GM21825 (cell line): ENCODE measurements at regions not wholly inside any gene's neighbourhood (a gene's known extent, or its start where the extent isn't known, plus 50 kb on each side); places are given as distances from the start of the nearest gene placed in this dataset.

Experiments
- ATAC-seq: cut with Tn5 transposase; IDR thresholded peaks from one replicate; pipeline ENCODE4 v1.9.1; 2021; ENCODE audit warnings: mild to moderate bottlenecking, moderate library complexity; ENCODE audit not compliant: unreplicated experiment

DNA sequence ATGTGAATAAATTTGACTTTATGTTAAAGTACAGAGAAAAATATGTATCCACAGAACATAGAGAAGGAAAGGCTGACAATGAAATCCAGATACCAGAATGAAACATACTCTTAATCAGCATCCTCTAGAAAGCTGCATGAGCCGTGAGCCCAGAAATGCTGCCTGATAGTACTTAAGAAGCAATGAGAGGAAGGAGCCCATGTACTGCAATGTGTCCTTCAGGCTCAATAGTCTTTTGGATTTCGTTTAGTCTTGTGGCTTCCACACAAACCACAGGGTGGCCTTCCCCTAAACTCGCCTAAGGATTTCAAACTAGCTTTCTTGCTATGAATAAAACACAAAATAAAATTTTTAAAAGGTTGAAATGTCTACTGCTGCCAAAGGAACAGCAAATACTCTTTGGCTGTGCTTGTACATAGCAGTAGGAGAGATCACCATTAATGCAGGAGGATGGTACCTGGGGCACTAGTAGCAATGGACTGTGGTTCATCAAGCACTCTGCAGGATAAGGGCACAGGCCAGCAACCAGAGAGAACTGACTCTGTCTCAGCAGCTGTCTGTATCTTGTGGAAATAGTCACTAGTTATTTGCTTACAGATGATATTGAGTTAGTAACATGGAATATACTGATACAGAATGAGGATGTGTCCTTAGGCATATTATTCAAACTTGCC lies 988.3 kb upstream of the LRFN5 start:
- ATAC-seq: no peak

DNA sequence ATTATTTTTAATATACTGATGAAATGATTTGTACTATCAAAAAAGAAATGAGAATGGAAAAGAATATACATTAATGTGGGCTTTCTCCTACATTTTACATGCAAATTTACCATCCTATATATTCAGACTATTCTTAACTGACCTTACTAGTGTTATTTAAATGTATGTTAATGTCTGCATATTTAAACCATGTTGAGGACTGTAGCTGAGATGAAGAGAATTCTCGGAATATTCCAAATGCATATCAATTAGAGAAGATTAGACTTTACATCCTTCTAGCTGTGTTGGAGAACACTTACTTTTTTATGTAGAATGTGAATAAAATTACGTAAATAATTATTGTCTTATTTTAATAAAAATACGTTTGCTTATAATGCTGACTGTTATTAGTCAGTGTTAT lies 990.1 kb upstream of the LRFN5 start:
- no peak for ATAC-seq

DNA sequence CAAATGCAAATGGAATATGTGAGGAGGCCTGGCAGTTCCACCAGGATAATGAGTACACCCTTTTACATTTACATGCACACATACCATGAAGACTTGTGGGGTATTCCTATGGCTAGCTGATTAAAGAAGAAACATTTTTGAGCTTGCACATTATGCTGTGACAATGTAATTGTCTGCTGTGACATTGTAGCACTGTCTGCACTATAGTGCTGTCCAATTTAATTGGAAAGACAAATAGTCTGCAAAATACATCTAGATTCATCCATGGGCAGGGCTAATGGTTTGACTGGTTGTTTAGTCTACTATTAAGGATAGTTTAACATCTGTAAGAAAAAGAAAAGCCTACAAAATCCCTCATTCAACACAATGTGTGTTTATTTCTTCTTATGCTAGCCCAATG lies 1005.6 kb upstream of the LRFN5 start:
- no peak for ATAC-seq

DNA sequence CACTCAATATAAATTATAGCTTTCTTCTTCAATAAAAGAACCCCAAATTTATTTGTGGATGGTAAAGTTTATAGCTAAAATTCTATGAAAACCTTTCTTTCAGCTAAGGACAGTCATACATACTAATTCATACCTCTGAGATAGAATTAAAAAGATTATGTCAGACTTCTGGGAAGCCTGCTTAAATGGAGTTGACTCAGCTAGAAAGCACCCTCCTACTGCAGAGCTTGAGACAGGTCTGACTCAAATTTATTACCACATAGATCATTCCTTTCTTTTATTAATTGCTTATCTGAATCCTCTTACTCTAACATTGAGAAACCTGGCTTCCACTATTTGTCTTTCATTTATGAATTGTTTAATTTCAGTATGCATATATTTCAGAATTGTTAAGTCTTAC lies 1007.0 kb upstream of the LRFN5 start:
- no peak for ATAC-seq

DNA sequence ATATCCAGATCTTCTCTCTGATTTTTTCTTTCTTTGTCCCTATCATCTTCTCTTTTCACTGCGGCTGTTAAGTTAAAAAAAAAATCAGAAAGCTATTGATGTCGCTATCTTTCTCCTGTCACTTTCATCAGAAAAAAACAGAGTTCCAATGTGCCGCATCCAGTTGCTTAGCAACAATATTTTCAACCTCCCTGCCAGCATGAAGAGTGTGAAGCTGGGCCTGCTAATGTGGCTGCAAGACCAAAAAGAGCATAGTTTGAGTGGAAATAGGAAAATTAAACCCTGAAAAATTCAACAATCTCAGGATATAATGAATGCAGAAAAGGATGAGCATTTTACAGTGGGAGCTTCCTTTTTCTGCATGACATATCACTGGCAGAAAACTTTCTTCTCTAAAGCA lies 1025.4 kb upstream of the LRFN5 start:
- ATAC-seq: no peak

DNA sequence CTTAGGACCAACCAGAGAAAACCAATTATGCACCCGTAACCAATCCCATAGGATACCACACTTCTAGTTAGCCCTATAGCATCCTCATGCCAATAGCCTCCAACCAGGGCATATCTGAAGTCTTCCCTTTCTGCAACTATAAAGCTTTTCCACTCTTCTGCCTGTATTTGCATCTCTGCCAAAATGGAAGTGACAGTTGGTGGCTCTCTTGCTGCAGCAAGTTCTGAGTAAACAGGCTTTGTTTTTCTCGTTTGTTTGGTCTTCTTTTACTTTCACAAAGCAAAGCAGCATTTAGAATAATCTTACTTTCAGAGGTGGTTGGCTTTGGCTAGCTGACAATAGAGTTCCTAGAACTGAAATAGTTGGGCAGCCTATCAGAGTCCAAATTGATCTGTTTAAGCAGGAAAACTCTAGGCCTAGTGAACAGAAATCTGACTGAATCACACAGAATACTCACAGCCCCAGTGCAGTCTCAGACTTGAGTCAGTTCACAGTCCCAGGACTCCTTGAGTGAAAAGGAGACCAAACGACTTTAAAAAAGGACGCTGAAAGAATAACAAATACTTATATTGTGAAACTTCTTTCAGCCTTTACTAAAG lies 1029.7 kb upstream of the LRFN5 start:
- no peak for ATAC-seq

DNA sequence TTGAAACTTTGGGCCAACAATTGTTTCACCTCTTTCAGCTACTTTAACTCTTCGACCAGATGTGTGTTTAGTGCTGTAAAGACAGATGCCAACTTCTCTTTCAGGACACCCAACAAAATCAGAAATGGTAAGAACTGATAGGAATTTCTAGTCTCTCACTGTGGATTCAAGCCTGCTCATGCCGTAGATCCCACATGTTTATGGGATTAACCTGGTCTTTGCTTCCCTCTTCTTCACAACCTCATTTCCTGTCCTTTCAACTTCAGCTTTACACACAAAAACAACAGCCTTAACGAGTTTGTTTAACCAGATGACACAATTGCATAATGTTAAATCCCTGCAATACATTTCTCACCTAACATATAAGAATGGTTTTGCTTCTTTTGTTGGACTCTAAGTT lies 1031.9 kb upstream of the LRFN5 start:
- no peak for ATAC-seq

DNA sequence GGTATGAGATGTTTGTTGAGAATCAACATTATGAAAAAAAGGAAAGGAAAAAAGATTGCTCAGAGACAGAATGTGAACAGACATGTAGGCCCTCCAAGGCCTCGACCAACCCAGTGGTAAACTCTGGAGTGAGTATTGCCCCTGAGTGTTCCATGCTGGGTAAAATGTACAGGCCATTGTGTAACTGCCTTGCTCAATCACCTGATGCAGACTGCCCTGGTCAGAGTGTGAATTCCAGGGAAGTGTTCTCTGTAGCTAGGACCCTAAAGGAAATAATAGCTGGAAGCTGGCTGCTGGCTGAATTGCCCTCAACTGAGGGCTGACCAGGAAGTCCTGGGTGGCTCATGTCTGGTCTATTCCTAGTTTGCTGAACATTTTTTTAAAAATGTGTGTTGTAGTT lies 1081.4 kb upstream of the LRFN5 start:
- no peak for ATAC-seq

DNA sequence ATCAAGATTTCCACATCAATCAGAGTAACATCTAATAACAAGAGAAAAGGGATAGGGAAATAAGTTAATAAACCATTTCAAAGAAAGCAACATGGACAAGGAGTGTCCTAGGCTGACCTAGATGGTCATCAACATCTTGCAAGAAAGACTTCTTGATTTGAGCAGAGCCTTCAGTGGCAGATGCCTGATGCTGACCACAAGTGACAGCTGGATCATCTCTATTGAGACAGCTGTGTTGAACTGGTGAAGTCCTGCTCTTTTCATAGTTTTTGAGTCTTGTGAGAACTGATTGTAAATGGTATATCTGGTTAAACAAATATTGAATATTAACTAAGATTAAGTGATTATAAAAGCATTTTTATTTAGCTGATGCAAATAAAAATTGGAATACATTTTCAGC lies 1083.6 kb upstream of the LRFN5 start:
- no peak for ATAC-seq

DNA sequence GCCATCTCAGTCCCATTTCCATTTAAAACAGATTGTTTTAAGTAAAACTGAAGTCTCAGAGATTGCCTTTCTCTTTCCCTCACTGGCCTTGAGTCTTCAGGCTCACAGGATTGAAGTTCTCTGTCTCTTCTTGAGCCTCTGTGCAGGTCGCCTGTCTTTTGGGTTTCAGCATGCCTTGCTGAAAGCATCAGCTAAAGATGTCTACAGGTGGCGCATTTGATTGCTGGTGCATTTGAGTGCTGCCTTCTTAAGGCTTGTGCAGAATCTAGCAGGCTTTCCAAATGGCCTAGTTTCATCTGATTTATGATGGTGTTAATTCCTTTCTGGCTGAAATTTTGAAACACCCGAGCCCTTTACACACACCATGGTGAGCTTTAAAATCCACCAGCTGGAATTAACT lies 1062.2 kb upstream of the FBXO33 start:
- ATAC-seq: no peak

DNA sequence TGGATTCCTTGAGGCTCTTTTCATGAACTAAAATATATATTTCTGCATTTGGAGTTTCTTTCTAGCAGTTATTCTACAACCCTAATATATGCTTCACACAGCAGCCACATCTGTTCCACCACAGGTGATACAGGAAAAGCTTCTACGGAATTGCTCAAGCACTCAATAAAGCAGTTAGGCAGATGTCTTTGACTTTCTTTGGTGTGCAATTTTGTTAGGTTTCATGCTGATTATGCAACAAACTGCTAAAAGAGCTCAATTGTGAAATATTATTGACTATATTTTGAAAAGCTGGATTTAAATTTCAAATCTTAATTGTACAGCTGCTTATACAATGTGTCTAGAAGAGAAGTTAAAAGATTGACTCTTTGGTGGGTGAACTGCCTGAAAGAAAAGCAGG lies 1055.6 kb upstream of the FBXO33 start:
- no peak for ATAC-seq

DNA sequence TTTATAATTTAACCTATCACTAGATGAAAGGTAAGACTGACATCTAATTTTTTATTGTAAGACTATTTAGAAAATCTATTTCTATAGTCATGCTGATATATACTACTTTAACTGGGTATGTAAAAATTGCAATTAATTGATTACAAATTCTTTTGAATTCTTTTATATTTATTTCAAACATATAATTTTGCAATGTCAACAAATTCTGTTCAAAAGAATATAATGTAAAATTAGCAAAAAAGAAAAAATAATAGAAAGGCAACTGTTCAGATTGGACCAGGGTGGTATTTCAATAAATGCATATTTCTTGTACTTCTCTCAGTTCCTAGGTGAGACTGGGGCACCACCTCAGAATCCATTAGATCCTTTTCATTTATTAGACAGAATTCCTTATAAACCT lies 1053.5 kb upstream of the FBXO33 start:
- ATAC-seq: no peak

DNA sequence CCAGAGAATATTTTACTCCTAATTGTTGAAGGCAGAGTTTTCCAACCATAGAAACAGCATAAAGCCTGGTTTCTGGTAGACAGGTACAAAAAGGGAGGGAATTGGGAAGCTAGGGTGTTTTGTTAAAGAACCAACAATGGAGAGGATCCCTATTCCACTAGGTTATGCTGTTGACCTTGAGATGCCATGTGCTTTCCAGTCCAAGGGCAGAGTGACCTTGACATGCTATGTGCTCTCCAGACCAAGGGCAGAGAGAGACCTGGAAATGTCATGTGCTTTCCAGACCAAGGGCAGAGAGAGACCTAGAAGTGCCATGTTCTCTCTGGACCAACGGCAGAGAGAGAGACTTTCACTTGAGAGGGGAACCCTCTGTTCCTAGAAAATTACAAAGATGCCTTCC lies 1043.8 kb upstream of the FBXO33 start:
- ATAC-seq: no peak

DNA sequence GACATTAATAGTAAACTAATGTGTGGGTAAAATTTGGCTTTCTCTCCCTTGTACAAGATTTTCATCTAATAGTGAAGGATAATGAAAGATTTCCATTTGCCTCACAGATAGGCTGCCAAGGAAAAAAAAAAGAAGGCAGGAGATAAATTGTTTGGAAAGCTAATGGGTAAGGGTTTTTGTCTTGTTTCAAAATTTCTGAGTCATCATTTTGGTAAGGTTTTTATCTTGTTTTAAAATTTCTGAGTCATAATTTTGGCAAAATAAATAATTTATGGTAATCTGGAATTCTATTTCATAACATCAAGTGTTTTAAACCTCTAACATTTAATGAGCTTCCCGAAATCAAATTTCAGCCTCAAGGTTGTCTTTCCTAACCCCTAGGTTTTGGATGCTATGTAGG lies 1035.7 kb upstream of the FBXO33 start:
- no peak for ATAC-seq

DNA sequence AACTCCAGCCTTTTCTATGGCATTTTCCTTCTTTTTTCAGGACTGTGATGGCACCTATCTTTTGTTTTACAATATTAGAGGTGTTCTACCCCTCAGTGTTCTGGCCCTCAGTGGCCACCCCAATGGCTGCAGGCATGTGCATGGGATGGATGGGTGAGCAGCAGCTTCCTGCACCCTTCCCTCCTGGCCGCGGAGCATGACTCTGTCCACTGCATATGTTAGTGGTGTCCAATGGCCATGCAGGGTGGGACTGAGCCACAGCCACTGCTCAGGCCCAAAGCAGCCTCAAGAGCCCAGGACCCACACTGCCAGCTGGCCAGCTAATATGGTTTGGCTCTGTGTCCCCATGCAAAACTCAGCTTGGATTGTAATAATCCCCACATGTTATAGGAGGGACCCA lies 1032.3 kb upstream of the FBXO33 start:
- no peak for ATAC-seq

DNA sequence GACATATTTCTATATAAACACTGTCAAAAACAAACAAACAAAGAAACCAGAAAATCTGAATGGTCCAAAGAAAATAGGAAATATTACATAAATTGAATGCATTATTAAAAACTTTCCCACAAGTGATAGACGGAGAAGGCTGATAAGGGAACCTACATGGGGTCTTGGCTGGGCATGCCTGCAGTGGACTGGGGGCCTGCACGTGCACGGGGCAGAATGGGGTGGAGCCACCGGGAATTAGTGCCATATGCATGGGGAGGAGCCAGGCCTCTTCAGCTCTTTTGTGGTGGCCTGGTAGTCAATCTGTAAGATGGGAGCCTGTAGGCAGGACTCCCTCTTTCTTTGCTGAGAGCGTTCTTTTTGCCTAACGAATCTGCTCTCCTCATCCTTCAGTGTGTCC lies 1031.7 kb upstream of the FBXO33 start:
- ATAC-seq: no peak

DNA sequence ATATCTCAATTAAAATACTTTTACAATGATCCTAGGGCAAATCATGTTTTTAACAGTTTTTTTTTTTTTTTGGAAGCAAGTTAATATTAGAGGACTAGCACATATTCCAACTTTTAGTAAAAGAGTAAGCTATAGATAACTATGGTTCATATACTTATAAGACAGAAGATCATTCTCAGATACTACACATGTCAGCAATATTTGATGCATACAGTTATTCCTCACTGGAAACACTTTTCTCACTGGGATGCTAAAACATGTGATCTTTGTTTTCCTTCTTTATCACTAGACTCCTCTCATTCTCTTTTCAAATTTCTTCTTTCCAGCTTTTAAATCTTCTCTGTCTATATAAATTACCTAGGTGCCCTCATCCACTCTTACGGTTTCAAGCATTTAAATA lies 1020.4 kb upstream of the FBXO33 start:
- no peak for ATAC-seq

DNA sequence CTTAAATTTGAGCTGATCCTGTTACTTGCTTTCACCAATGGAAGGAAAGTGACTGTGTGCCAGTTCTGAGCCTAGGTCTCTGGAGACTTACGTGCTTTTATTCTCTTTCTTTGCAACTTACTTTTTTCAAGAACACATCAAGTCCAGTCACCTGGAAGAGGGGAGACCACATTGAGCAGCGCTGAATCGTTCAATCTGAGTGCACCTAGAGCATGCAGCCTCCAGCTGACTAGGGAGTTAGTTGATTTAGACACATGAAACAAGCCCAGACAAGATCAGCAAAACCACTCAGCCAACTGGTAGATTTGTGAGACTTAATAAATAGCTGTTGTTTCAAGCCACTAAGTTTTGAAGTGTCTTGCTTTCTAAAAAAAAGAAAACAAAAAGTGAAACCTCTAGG lies 1014.8 kb upstream of the FBXO33 start:
- no peak for ATAC-seq

DNA sequence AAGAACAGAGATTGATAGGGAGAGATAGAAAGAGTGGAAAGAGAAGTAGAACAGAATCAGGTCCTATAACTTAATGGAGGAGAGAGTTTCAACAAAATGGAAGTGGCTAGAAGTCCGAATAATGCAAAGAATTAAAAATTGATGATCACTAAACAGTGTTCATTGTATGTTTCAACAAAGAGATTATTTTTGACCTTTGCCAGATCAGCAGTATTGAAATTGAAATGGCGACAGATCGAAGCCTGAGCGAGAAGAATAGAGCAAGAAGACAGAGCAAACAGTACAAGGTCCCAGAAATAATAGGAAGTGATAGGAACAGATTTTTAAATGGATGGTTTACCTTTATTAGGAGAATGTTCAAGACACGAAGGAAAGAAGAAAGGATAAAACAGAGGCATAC lies 1012.8 kb upstream of the FBXO33 start:
- ATAC-seq: no peak

DNA sequence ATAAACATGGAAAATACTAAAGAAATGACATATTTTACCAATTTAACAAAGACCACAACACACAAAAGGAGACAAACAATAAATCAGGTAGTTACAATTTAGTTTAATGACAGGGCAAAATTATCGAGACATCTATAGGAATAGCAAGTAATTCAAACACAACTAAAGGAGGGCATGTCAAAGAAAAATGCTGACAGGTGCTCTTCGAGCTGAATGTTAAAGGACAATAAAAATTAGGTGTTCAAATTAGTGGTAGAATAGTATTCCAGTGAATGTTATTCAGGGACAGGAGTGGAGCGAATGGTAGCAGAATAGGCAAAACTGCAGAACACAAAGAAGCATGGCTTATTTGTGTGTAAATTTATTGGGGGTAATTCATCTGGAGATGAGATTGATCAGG lies 1004.3 kb upstream of the FBXO33 start:
- ATAC-seq: no peak

DNA sequence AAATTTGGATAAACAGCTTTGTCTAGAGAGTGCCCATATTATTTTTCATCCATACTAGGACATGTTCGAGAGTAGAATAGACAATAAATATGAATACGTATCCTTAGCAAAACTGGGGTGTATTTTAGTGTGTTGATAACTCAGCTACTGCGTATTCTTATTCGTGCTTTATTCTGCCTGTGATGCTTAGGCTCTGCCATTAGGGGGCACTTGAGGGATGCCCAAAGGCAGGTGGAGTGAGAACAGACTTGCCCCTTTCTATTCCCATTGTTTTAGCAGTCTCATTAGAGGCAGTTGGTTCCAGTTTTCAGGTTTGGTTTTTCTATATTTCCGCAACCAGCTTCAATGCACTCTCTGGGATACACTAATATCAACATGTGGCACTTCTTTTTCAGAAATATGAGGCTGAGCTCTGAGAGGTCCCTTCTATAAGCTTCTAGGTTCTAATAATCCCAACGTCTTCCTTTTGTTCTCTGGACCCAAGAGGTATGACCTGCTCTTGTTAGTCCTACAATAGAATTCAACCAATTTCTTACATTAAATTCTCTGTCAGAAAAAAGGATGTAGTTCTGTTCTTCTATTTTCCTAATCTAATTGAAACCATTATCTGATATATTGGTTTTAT lies 985.7 kb upstream of the FBXO33 start:
- peak; percentile 60 for ATAC-seq

DNA sequence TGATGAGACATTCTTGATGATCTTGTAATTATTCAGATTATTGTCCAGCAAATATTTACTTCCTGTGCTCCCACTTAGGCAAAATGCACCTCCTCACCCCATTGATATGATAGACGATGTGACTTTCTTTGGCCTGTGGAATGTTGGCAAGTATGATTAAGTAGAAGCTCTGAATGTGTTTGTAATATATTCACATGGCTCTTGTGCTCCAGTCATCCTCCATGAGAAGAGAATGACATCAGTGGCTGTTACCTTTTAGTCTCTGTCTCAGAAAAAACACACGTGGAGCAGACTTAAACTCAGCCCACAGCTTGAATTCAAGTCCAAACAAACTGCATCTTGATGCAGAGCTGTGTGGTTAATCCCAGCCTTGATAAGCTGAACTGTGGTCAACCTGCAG lies 984.3 kb upstream of the FBXO33 start:
- ATAC-seq: no peak

DNA sequence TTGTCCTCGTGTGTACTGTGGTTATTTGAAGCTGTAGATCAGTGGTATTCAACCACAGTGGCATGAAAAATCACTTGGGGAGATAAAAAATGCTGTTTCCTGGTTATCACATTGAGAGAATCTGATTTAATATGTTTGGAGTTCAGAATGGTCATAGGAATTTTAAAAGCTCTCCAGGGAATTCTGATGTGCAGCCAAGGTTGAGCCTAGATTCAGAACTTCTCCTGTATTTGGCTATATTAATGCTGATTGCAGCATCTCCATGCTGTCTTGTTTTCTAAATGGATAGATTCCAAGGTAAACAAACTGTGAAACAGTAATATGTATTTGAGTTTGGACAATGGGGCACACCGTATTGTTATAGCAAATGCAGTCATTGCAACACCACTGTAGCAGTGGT lies 982.2 kb upstream of the FBXO33 start:
- no peak for ATAC-seq
